RWPE1 (cell line): ENCODE measurements at regions not wholly inside any gene's neighbourhood (a gene's known extent, or its start where the extent isn't known, plus 50 kb on each side); places are given as distances from the start of the nearest gene placed in this dataset.

Experiments
- CTCF ChIA-PET: fragments of 350-600 bp; sonication (Branson Sonifier 250); formaldehyde crosslinking; extraction: SDS; loops from one replicate; lab custom pipeline; 2021; lab: Yijun Ruan, JAX
- POLR2A ChIA-PET: fragments of 400-600 bp; formaldehyde crosslinking; extraction: SDS; loops from one replicate; lab custom pipeline; 2020; ENCODE audit warnings: antibody characterized with exemption; ENCODE audit not compliant: low non-redundant PET; lab: Yijun Ruan, JAX
- DNase-seq: peaks from one replicate; pipeline ENCODE4 v3.0.0; 2012; ENCODE audit warnings: low spot score
- H3K27ac ChIP-seq: fragments of 450-650 bp; 2 replicates; pipeline ENCODE4 v1.5.1; 2017
- TF ChIP-seq, protein P1 (sequence below): fragments of 450-650 bp; conservative IDR thresholded peaks from 2 replicates; pipeline ENCODE4 v1.5.1; 2017; ENCODE audit warnings: low read depth, mild to moderate bottlenecking

DNA sequence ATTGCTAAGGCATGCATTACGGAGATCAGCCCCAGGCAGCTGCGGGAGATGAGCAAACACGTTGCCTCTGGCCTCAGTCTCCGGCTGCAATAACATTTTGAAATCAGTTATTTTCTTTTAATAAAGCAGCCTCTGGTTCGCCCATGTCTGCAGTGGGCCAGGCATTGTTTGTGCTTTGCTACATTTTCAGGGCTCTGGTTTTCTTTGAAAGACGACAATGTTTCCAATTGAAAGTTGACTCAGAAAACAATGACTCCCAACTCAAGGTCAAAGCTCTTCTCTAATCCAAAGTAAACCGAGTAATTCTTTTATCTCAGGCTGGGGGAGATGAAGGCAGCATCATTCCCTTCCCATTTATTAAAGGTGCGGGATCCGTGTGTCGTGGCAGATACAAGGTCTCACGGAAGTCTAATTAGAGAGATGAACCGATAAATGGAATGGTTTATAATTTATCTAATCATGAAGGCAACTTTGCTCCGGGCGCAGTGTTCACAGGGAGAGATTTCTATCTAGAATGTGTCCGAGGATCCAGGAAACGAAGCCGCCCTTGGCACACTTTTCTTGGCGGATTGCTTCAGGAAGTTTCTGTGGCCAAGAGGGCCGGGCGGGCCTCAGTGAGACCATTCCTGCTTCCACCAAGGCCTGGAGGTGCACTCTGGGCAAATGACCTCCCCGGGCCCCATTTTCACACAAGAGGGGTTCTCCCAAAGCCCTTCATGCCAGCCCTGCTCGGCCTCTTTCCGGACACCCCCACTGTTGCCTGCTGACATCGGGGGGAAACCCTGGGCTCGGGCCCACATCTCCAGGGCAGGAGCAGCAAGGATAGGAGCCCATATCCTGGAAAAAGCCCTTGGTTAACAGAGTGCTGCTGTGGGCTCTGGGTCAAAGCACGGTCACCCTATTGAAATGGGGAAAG lies 811.4 kb downstream of the BRD1 start:
- DNase-seq: no peak
- CTCF ChIA-PET: no interaction called here
- H3K27ac ChIP-seq: no peak overlapping the region
- TF ChIP-seq, protein P1, sequence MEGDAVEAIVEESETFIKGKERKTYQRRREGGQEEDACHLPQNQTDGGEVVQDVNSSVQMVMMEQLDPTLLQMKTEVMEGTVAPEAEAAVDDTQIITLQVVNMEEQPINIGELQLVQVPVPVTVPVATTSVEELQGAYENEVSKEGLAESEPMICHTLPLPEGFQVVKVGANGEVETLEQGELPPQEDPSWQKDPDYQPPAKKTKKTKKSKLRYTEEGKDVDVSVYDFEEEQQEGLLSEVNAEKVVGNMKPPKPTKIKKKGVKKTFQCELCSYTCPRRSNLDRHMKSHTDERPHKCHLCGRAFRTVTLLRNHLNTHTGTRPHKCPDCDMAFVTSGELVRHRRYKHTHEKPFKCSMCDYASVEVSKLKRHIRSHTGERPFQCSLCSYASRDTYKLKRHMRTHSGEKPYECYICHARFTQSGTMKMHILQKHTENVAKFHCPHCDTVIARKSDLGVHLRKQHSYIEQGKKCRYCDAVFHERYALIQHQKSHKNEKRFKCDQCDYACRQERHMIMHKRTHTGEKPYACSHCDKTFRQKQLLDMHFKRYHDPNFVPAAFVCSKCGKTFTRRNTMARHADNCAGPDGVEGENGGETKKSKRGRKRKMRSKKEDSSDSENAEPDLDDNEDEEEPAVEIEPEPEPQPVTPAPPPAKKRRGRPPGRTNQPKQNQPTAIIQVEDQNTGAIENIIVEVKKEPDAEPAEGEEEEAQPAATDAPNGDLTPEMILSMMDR: no peak
- POLR2A ChIA-PET: no interaction called here

DNA sequence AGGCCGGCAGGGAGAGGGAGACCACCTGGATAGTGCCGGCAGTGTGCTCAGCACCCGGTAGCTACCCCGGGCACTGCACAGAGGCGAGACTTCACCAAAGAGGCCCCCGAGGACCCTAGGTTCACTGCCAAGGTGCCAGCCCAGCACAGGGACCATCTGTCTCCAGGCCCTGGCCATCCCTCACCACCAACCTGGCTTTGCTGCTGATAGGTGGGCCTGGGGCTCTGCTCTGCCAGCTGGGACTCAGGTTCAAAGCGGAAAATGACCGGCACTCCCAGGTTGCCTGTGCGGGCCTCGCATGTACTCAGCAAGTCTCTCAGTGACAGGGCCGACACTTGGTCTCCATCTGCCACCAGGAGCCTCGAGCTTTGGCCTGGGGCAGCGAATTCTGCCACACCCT lies 812.2 kb downstream of the BRD1 start:
- ChIA-PET CTCF (no interaction called here), POLR2A (no interaction called here)
- TF ChIP-seq, protein P1: no peak
- no peak overlapping the region for H3K27ac ChIP-seq
- DNase-seq: no peak

DNA sequence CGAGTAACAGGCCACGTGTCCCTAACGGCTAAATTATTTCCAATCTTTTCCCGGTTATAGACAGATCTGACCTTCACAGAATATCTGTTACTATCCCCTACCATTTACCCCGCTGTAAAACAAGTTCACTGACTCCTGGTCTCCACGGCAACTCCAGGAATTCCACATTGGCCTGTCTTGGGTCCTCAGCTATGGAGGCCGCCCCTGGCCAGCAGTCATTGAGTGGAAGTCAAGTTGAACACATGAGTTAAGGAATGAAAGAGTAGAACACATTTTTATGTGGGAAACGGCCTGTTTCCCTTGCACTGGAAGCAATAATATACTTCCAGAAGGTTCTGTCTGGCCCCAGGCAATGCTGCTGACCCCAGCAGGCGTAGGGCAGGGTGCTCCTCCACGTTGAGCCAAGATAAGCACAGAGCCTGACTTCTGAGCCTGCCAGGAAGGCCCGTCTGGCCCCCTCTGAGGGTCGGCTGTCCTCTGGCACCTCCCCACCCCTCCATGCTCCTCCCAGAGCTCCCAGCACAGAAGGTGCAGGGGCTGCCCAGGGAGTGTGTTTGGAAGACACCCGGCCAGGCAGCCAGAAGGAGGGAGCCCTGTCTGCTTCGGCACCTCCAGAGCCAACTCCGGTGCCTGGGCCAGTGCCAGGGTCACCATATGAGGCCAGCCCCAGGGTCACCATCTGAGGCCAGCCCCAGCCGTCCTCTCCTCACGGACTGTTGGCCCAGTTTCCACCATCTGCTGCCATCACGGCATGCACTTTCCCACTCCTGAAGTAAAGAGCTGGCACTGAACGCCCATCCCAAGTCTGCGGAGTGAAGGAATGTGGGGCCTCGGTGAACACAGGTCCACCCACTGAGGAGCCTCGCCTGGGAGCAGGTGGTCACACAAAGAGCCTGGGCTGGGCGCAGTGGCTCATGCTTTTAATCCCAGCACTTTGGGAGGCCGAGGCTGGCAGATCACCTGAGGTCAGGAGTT lies 813.2 kb downstream of the BRD1 start:
- CTCF ChIA-PET: interaction anchor here (0.7 kb wide), 1 partner anchor 102 kb away, joined by 3 read pairs; no protein-coding TSS in a partner anchor
- POLR2A ChIA-PET: no interaction called here
- no peak for DNase-seq
- no peak overlapping the region for H3K27ac ChIP-seq
- TF ChIP-seq, protein P1: no peak

DNA sequence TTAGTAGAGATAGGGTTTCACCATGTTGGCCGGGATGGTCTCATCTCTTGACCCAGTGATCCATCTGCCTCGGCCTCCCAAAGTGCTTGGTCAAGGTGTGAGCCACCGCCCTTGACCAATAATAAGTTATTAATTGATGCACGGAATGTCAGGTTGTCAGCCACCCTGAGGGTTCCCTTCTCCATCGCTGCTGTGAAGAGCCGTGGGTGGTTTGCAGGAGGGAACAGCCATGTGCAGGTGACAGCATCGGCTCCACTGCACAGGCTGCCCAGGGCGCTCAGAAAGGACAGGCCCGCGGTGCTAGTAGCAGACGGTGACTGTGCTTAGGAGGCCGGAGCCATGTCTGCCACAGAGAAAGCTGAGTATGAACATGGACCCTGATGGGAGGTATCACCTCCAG lies 814.0 kb downstream of the BRD1 start:
- TF ChIP-seq, protein P1: no peak
- no peak overlapping the region for H3K27ac ChIP-seq
- CTCF ChIA-PET: interaction anchor here (0.7 kb wide), 1 partner anchor 103 kb away, joined by 3 read pairs; no protein-coding TSS in a partner anchor
- no peak for DNase-seq
- POLR2A ChIA-PET: no interaction called here

DNA sequence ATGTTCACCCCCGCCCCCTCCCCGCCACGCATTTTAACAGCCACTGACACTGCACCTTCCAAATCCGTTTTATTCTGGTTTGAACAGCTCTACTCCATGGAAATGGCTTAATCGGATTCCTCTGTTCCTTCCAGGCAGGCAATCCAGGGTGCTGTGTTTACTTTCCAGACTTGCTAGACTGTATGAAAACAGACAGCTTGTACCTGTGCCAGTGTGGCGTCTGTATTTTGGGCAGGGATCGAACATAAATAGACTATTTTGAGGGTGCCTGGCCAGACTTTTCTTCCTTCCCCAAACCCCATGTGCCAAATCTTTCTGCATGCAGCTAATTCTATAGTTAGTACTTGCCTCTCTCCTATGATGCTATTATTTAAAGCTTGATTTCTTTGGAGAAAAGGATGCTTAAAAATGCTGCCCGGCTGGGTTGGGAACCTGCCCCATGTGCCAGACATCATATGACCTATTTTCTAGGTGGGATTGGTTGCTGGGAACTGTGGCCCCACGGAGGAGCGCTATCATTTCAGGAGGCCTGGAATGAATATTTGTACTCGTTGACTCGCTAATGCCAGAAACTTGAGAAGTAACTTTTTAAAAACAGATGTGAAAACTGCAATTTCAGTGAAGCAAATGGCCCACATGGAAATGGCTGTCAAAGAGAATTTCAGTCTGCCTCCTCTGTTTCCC lies 814.8 kb downstream of the BRD1 start:
- POLR2A ChIA-PET: no interaction called here
- DNase-seq: no peak

More for the DNA sequence above, 814.8 kb downstream of the BRD1 start:
- no peak overlapping the region for H3K27ac ChIP-seq
- TF ChIP-seq, protein P1: no peak
- CTCF ChIA-PET: no interaction called here
